Coronary artery (tissue), 2 donors: ENCODE measurements at regions not wholly inside any gene's neighbourhood (a gene's known extent, or its start where the extent isn't known, plus 50 kb on each side); places are given as distances from the start of the nearest gene placed in this dataset.

Experiments used
- DNase-seq: peaks from one replicate; pipeline ENCODE4 v3.0.0-alpha.2; 2017; ENCODE audit warnings: low spot score
- H3K27ac ChIP-seq, 2 donors: fragments of 200-600 bp; sonication (generic); one replicate each; pipeline ENCODE4 v1.5.1; 2016 to 2019
- H3K4me3 ChIP-seq: fragments of 200-600 bp; sonication (generic); 2 replicates; pipeline ENCODE4 v1.5.1; 2016; ENCODE audit warnings: mild to moderate bottlenecking, moderate library complexity
- CTCF ChIP-seq: fragments of 200-600 bp; sonication (generic); IDR thresholded peaks from one replicate; pipeline ENCODE4 v1.5.1; 2019; ENCODE audit warnings: antibody characterized with exemption

GRCh38 chr14:82421286-82421685, 887.6 kb upstream of the SEL1L start:
- TF ChIP-seq CTCF = no peak
- no peak for DNase-seq
- Histone ChIP-seq H3K4me3 (no peak overlapping the region), H3K27ac (no peak overlapping the region)

- no peak overlapping the region for H3K27ac ChIP-seq
- no peak for TF ChIP-seq CTCF
- no peak for DNase-seq
- H3K4me3 ChIP-seq = no peak overlapping the region
Measured at GRCh38 chr14:82422230-82422629, 888.6 kb upstream of the SEL1L start.

GRCh38 chr14:82425261-82425660, 891.6 kb upstream of the SEL1L start:
- no peak overlapping the region for H3K4me3 ChIP-seq
- H3K27ac ChIP-seq = no peak overlapping the region
- DNase-seq = no peak
- TF ChIP-seq CTCF = no peak

- Histone ChIP-seq H3K4me3 (no peak overlapping the region), H3K27ac (no peak overlapping the region)
- TF ChIP-seq CTCF = no peak
- DNase-seq = no peak
Measured at GRCh38 chr14:82431031-82431430, 897.4 kb upstream of the SEL1L start.

- no peak for TF ChIP-seq CTCF
- no peak overlapping the region for H3K4me3 ChIP-seq
- H3K27ac ChIP-seq = no peak overlapping the region
- DNase-seq = no peak
Measured at GRCh38 chr14:82432301-82433105, 898.9 kb upstream of the SEL1L start.

GRCh38 chr14:82438436-82438835, 904.8 kb upstream of the SEL1L start:
- DNase-seq = no peak
- Histone ChIP-seq H3K27ac (no peak overlapping the region), H3K4me3 (no peak overlapping the region)
- TF ChIP-seq CTCF = no peak

- DNase-seq = no peak
- H3K27ac ChIP-seq = no peak overlapping the region
- H3K4me3 ChIP-seq = no peak overlapping the region
- no peak for TF ChIP-seq CTCF
Measured at GRCh38 chr14:82441270-82441669, 907.6 kb upstream of the SEL1L start.
